ENCODE measurements at regions not wholly inside any gene's neighbourhood (a gene's known extent, or its start where the extent isn't known, plus 50 kb on each side); places are given as distances from the start of the nearest gene placed in this dataset.

GRCh38 chr18:40904295-40904694 lies 1050.7 kb upstream of the PIK3C3 start:
- DNase-seq (ENCODE audit: low spot score): peak; percentile 23

DNA sequence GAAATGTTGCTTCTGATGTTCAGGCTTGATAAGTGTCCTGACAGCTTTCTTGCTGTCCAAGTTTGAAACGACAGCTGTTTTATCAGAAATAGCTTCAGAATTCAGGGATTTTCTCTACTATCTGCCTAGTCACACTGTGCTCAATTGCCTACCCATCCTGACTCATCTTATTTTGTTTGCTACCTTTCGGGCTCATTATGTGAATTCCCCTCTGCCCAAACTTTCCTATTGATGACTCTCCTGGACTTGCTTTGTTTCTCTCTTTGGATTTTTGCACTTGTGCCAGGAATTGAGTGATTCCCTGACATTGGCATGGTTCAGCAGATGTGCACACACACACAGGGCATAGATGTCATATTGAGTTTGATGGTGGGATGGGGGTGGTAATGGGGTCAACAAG lies 1052.6 kb upstream of the PIK3C3 start:
- peak; percentile 50 for DNase-seq (ENCODE audit: low spot score)

- no peak for DNase-seq (ENCODE audit: low spot score)
These were observed 1057.2 kb upstream of the PIK3C3 start for GRCh38 chr18:40897884-40898283.

DNA sequence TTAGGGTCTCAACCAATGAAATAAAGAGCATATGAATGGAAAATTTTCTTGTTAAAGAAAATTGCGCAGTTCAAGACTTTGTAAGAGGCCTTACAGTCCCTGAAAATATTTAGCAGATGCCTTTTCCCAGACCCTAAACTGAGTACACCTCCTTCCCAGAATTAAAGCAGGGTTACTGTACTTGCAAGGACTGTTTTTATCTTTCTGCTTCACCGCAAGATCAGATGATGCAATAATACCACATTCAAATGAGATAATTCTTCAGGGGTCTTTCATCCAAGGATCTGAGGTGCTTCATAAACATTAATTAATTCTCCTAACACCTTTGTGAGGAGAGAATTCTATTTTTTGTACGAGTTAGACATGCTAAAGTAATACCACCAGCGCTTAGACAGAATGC lies 1071.8 kb upstream of the PIK3C3 start:
- no peak for DNase-seq (ENCODE audit: low spot score)

DNA sequence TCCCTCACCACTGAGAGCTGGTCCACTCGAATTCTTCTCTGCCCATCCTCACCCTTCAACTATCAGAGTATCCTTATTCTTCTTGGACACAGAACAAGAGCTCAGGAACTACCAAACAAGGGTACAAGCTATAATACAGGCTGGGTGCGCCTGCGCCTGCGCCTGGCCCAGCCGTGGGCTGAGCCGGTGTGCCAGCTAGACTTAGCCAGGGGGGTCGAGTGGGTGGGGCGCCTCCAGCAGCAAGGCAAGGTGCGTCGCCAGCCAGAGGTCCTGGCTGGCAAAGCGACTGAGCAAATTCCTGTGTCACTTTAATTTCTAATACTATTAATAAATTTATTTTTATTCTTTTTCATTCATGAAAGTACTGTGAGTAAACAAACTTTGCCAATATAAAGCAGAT lies 1072.6 kb upstream of the PIK3C3 start:
- no peak for DNase-seq (ENCODE audit: low spot score)

DNA sequence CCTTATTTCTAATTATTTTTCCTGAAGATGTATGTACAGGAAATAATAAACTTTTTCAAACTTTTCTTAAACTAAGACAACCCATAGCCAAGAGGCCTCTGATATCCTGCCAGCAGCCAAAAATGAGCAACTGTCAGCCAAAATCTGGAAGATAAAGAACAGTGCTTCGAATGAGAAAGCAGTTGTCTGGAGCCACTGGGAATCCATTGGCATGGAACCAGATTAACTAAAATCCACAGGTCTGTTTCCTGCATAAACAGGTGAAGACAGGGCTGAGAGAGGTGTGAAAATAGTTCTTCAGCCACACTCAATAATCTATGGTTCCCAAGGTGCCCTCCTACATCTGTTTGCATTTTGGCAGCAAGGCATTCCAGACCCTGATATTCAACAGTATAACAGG lies 1076.7 kb upstream of the PIK3C3 start:
- no peak for DNase-seq (ENCODE audit: low spot score)

- DNase-seq (ENCODE audit: low spot score): peak; percentile 95
These were observed 1077.9 kb upstream of the PIK3C3 start for GRCh38 chr18:40877096-40877495.

DNA sequence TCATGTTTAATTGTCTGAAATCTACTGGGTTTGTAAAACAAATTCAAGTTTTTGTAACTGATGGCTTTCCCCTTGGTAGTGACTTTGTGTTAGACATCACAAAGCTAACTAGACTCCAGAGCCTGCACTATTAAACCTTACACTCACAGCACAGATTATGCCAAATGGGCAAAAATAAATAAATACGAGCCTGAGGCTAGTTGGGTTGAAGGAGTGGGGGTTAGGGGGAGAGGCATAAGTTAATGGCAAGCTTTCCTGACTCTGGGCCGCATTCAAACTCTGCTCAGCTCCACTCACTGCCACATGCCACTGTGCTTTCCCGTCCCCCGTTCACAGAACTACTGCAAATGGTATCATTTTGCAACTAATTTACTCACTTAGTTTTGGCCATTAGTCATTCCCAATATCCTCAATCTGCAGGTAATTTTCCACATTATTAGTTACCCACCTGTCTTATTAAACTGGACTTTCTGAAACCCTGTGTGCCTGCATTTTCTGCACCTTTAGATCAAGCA lies 1079.9 kb upstream of the PIK3C3 start:
- DNase-seq (ENCODE audit: low spot score): peak; percentile 43

- DNase-seq (ENCODE audit: low spot score): peak; percentile 35
These were observed 1080.8 kb upstream of the PIK3C3 start for GRCh38 chr18:40874233-40874632.

- peak; percentile 98 for DNase-seq (ENCODE audit: low spot score)
These were observed 1086.8 kb upstream of the PIK3C3 start for GRCh38 chr18:40868110-40868858.

GRCh38 chr18:40867459-40867858 lies 1087.6 kb upstream of the PIK3C3 start:
- peak; percentile 79 for DNase-seq (ENCODE audit: low spot score)

GRCh38 chr18:40866968-40867367 lies 1088.1 kb upstream of the PIK3C3 start:
- peak; percentile 57 for DNase-seq (ENCODE audit: low spot score)

DNA sequence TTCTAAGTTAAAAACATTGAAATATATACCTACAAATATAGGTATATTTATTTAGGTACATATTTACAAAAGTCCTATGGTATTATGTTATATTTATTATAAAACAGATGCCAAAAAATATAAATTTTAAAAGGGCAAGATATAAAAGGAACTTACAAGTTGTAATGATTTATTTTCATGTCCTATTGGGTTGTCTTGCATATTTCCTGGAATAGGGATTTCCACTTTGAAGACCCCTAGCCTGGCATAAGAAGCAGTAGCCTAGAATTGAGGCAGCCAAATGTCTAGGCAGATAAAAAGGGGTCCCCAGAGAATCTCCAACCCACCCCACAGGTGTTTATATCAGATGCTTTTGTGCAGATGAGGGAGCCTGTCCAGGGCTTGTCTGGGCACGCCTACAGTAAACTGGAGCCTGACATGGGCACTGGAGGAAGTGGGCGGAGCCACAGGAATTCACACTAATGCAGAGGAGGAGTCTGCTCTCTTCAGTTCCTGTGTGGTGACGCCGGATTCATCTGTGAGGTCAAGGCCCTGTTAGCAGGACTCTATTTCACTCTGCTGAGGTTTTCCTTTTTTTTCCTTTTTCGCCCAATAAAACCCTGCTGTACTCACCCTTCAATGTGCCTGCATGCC lies 1088.9 kb upstream of the PIK3C3 start:
- peak; percentile 93 for DNase-seq (ENCODE audit: low spot score)

- no peak for DNase-seq (ENCODE audit: low spot score)
These were observed 1090.2 kb upstream of the PIK3C3 start for GRCh38 chr18:40864846-40865245.

GRCh38 chr18:40863801-40864200 lies 1091.2 kb upstream of the PIK3C3 start:
- no peak for DNase-seq (ENCODE audit: low spot score)

GRCh38 chr18:40860189-40860588 lies 1094.8 kb upstream of the PIK3C3 start:
- DNase-seq (ENCODE audit: low spot score): no peak

DNA sequence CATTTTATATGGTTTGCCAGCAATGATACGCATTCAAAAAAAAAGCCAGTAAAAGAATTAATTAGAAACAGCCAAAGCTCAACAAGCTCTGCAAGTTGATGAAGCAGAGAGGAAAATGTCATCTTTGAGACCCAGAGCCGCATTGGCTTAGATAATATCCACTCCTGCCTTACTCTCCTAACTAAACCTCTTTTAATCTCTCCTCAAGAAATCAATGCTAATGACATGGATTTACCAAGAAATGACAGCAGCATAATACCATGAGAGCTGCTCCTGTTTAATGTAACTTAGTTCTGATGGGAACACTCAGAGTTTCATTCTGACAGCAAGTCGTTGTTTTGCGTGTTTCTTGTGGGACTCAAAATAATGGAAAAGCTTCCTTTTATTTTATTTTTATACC lies 1099.4 kb upstream of the PIK3C3 start:
- no peak for DNase-seq (ENCODE audit: low spot score)

GRCh38 chr18:40852406-40852805 lies 1102.6 kb upstream of the PIK3C3 start:
- no peak for DNase-seq (ENCODE audit: low spot score)

GRCh38 chr18:40851014-40851429 lies 1104.0 kb upstream of the PIK3C3 start:
- DNase-seq (ENCODE audit: low spot score): peak; percentile 79

DNA sequence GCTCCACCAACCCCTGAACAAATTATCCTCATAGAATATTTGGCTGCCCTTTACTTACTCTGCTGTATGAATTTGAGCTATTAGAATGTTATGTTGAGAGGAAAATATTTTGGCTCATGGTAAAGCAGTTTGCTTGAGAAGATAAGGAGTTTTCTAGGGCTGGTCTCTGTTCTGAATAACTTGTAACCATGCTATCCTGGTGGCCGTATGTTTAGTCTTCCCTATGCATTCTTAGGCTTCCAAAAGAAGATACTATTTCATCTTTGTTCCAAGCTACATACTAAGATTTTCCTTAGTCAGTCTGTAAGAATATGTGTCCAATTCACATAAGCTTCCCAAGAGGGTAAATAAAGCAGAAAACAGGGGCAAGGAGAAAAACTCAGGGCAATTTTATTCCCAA lies 1105.1 kb upstream of the PIK3C3 start:
- DNase-seq (ENCODE audit: low spot score): no peak

GRCh38 chr18:40841467-40841866 lies 1113.6 kb upstream of the PIK3C3 start:
- DNase-seq (ENCODE audit: low spot score): peak; percentile 87

- DNase-seq (ENCODE audit: low spot score): no peak
These were observed 1114.0 kb upstream of the PIK3C3 start for GRCh38 chr18:40841063-40841462.

GRCh38 chr18:40832362-40832761 lies 1122.7 kb upstream of the PIK3C3 start:
- no peak for DNase-seq (ENCODE audit: low spot score)
